GM12878 (cell line): ENCODE measurements at regions not wholly inside any gene's neighbourhood (a gene's known extent, or its start where the extent isn't known, plus 50 kb on each side); places are given as distances from the start of the nearest gene placed in this dataset.

Experiments
- ATAC-seq: fragments of 200-7000 bp; cut with Tn5 transposase; 3 replicates; pipeline ENCODE4 v1.9.1; 2020; ENCODE audit warnings: mild to moderate bottlenecking, moderate library complexity
- BruUV-seq: library from RNA; stranded (reverse); fragments of 400-500 nt; replicated peaks from 2 replicates; lab custom pipeline; 2021; lab: Mats Ljungman, UMichigan
- CTCF ChIA-PET: fragments of 300-600 bp; sonication (Branson Sonifier 250); formaldehyde crosslinking; extraction: SDS; loops from one replicate; lab custom pipeline; 2021; ENCODE audit warnings: inconsistent platforms; lab: Yijun Ruan, JAX
- POLR2A ChIA-PET: fragments of 350-600 bp; formaldehyde crosslinking; extraction: SDS; loops from one replicate; lab custom pipeline; 2021; ENCODE audit warnings: inconsistent platforms; lab: Charles Lee
- RAD21 ChIA-PET: fragments of 300-600 bp; sonication (Branson Sonifier 250); formaldehyde crosslinking; loops from one replicate; lab custom pipeline; 2023; ENCODE audit warnings: antibody characterized with exemption; ENCODE audit not compliant: unreplicated experiment; lab: Charles Lee
- SMC1A ChIA-PET: fragments of 300-600 bp; sonication (Branson Sonifier 250); formaldehyde crosslinking; loops from one replicate; lab custom pipeline; 2023; ENCODE audit not compliant: unreplicated experiment, uncharacterized antibody; lab: Charles Lee
- DNase-seq: peaks from one replicate; pipeline ENCODE4 v3.0.0-alpha.2; 2011; ENCODE audit warnings: low read depth, low spot score
- FAIRE-seq: peaks from 3 replicates; lab custom pipeline; 2011; peaks lifted over from hg19 to GRCh38; lab: Jason Lieb, UNC
- H2AFZ ChIP-seq: 2 replicates; pipeline ENCODE4 v1.6.0; 2011; ENCODE audit warnings: low read depth, low read length, control low read depth; ENCODE audit not compliant: control insufficient read depth
- H3K27ac ChIP-seq: 2 replicates; pipeline ENCODE4 v1.5.1; 2011; ENCODE audit warnings: control low read depth; ENCODE audit not compliant: control insufficient read depth, insufficient read depth
- H3K27me3 ChIP-seq, 2 experiments: replicated peaks in 1 of 2; 2 replicates each; pipeline versions ENCODE4 v1.6.0 to v1.6.1; 2011; ENCODE audit warnings: low read length in 1 of 2; ENCODE audit not compliant: control insufficient read depth in 2 of 2, insufficient read depth in 2 of 2
- H3K36me3 ChIP-seq, 2 experiments: 2 replicates each; pipeline ENCODE4 v1.5.1; 2011; ENCODE audit warnings: low read length in 1 of 2; ENCODE audit not compliant: control insufficient read depth in 2 of 2, insufficient read depth in 2 of 2
- H3K4me1 ChIP-seq: 2 replicates; pipeline ENCODE4 v1.6.1; 2011; ENCODE audit warnings: mild to moderate bottlenecking, low read length, moderate library complexity, mixed read lengths; ENCODE audit not compliant: control insufficient read depth, insufficient read depth
- H3K4me2 ChIP-seq: 2 replicates; pipeline ENCODE4 v1.6.0; 2011; ENCODE audit warnings: control low read depth; ENCODE audit not compliant: control insufficient read depth, insufficient read depth
- H3K4me3 ChIP-seq: fragments of 200-600 bp; sonication (generic); 2 replicates; pipeline ENCODE4 v1.5.1; 2016
- H3K79me2 ChIP-seq: 2 replicates; pipeline ENCODE4 v1.6.0; 2011; ENCODE audit warnings: low read length; ENCODE audit not compliant: control insufficient read depth, insufficient read depth
- H3K9ac ChIP-seq: 2 replicates; pipeline ENCODE4 v1.8.0; 2011; ENCODE audit warnings: low read length, control low read depth, mixed read lengths; ENCODE audit not compliant: control insufficient read depth, insufficient read depth
- H3K9me3 ChIP-seq: replicated peaks from 3 replicates; pipeline ENCODE4 v1.5.1; 2011; ENCODE audit warnings: mild to moderate bottlenecking, low read length; ENCODE audit not compliant: control insufficient read depth, insufficient read depth
- H4K20me1 ChIP-seq: 2 replicates; pipeline ENCODE4 v1.6.0; 2011; ENCODE audit not compliant: control insufficient read depth, insufficient read depth
- BACH1 ChIP-seq: fragments of 450-650 bp; IDR thresholded peaks from 2 replicates; pipeline ENCODE4 v1.6.1; 2017; ENCODE audit warnings: mild to moderate bottlenecking, borderline replicate concordance
- CEBPB ChIP-seq, 2 experiments: fragments of 150-350 bp in 1 of 2; IDR thresholded peaks; 2 replicates each; pipeline ENCODE4 v1.6.1; 2012 to 2014; ENCODE audit warnings: low read depth in 2 of 2, low read length in 2 of 2, borderline replicate concordance in 1 of 2, inconsistent platforms in 1 of 2
- DPF2 ChIP-seq: fragments of 450-650 bp; IDR thresholded peaks from 2 replicates; pipeline ENCODE4 v1.6.1; 2017; ENCODE audit warnings: mild to moderate bottlenecking
- HDAC2 ChIP-seq: fragments of 200-600 bp; sonication (generic); IDR thresholded peaks from 2 replicates; pipeline ENCODE4 v1.6.1; 2017
- MAX ChIP-seq: IDR thresholded peaks from 2 replicates; pipeline ENCODE4 v1.6.1; 2012; ENCODE audit warnings: low read depth, low read length, improper control_type of control experiment
- MTA3 ChIP-seq: IDR thresholded peaks from 2 replicates; pipeline ENCODE4 v1.6.1; 2012; ENCODE audit warnings: low read length, inconsistent platforms, borderline replicate concordance
- RAD51 ChIP-seq: fragments of 450-650 bp; IDR thresholded peaks from 2 replicates; pipeline ENCODE4 v1.6.1; 2016; ENCODE audit warnings: moderate library complexity, mild to moderate bottlenecking, inconsistent platforms
- RB1 ChIP-seq: fragments of 450-650 bp; formaldehyde crosslinking; IDR thresholded peaks from 2 replicates; pipeline ENCODE4 v1.6.1; 2017; ENCODE audit warnings: mild to moderate bottlenecking, borderline replicate concordance
- YBX1 ChIP-seq: fragments of 450-650 bp; IDR thresholded peaks from 2 replicates; pipeline ENCODE4 v1.6.1; 2016; ENCODE audit warnings: antibody characterized with exemption
- ZNF217 ChIP-seq: fragments of 450-650 bp; IDR thresholded peaks from 2 replicates; pipeline ENCODE4 v1.6.1; 2017; ENCODE audit warnings: antibody characterized with exemption, mild to moderate bottlenecking
- WGBS: methylation state at CpG from one replicate; pipeline ENCODE4 v1.1.6; 2016; ENCODE audit warnings: low lambda C conversion rate; ENCODE audit not compliant: insufficient replicate concordance, insufficient coverage; ENCODE audit errors: missing lambda C conversion rate; 5-methylcytosine and 5-hydroxymethylcytosine counted together
- in situ Hi-C: fragments of 300-500 bp; cut with MboI; formaldehyde crosslinking; loops from 9 replicates; pipeline ENCODE4 v1.14.3; 2018; ENCODE audit warnings: mixed read lengths
- intact Hi-C: fragments of 100-400 bp; cut with micrococcal nuclease; formaldehyde crosslinking; loops from one replicate; pipeline ENCODE4 v1.14.2; 2022; ENCODE audit not compliant: unreplicated experiment
- TF ChIP-seq, protein P1 (sequence below): fragments of 450-650 bp; IDR thresholded peaks from 2 replicates; pipeline ENCODE4 v1.6.1; 2016; ENCODE audit warnings: mild to moderate bottlenecking
- TF ChIP-seq, protein P2 (sequence below): IDR thresholded peaks from 2 replicates; pipeline ENCODE4 v1.6.1; 2012; ENCODE audit warnings: low read depth, low read length, improper control_type of control experiment

DNA sequence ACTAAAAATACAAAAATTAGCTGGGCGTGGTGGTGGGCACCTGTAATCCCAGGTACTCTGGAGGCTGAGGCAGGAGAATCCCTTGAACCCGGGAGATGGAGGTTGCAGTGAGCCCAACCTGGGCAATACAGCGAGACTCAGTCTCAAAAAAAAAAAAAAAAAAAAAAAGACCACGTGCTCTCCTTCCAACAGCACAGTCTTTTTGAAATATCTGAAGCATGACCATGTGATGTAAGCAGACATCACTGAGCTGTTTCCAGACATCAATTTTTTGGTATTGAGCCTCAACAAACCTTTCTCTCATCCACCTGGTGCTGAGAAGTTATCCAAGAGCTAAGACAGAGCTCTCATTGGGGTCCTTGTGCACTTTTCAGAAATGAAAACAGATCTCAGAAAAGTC is 249.2 kb downstream of the FOXA2 start:
- ChIA-PET CTCF (interaction anchor here (0.6 to 3.7 kb wide), 7 partner anchors 15 to 1006 kb away, joined by 3 to 37 read pairs (median 5); no protein-coding TSS in a partner anchor), POLR2A (no interaction called here), RAD21 (interaction anchor here (0.7 to 2.7 kb wide), 3 partner anchors 32 to 349 kb away, joined by 4 to 10 read pairs (median 10); no protein-coding TSS in a partner anchor), SMC1A (interaction anchor here (1.3 kb wide), 1 partner anchor 357 kb away, joined by 4 read pairs; no protein-coding TSS in a partner anchor)
- Histone ChIP-seq H3K9me3 (no peaks in the 10 kb centered on the region), H2AFZ (no peak overlapping the region), H3K27ac (no peak overlapping the region), H3K4me1 (no peaks in the 10 kb centered on the region), H3K4me3 (no peak overlapping the region), H3K4me2 (no peak overlapping the region), H3K79me2 (no peaks in the 10 kb centered on the region), H4K20me1 (no peaks in the 10 kb centered on the region), H3K36me3 (no peaks in the 10 kb centered on the region), H3K27me3 (no peaks in the 10 kb centered on the region), H3K9ac (no peak overlapping the region)
- intact Hi-C loops = no loop called here
- BruUV-seq = no TSS peak
- in situ Hi-C loops = loop anchor here (5.0 to 25.0 kb wide), 4 partner anchors 252 to 1007 kb away; no protein-coding TSS in a partner anchor
- 6% methylated on average over 3 of the region's 4 CpGs for WGBS
- DNase-seq = no peak
- no peak for FAIRE-seq
- no peak for ATAC-seq
- TF ChIP-seq ZNF217 = no peak
- TF ChIP-seq, protein P1, sequence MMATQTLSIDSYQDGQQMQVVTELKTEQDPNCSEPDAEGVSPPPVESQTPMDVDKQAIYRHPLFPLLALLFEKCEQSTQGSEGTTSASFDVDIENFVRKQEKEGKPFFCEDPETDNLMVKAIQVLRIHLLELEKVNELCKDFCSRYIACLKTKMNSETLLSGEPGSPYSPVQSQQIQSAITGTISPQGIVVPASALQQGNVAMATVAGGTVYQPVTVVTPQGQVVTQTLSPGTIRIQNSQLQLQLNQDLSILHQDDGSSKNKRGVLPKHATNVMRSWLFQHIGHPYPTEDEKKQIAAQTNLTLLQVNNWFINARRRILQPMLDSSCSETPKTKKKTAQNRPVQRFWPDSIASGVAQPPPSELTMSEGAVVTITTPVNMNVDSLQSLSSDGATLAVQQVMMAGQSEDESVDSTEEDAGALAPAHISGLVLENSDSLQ = no peak
- no peak for TF ChIP-seq RB1
- TF ChIP-seq YBX1 = no peak
- TF ChIP-seq CEBPB (IDR thresholded peaks at IDR 0.05; ENCODE audit: borderline replicate concordance in 1 of 2, low read depth in 2 of 2, low read length in 2 of 2) = no peak
- TF ChIP-seq, protein P2, sequence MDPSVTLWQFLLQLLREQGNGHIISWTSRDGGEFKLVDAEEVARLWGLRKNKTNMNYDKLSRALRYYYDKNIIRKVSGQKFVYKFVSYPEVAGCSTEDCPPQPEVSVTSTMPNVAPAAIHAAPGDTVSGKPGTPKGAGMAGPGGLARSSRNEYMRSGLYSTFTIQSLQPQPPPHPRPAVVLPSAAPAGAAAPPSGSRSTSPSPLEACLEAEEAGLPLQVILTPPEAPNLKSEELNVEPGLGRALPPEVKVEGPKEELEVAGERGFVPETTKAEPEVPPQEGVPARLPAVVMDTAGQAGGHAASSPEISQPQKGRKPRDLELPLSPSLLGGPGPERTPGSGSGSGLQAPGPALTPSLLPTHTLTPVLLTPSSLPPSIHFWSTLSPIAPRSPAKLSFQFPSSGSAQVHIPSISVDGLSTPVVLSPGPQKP = no peak
- TF ChIP-seq HDAC2 = no peak
- no peak for TF ChIP-seq RAD51
- no peak for TF ChIP-seq MAX
- no peak for TF ChIP-seq MTA3
- TF ChIP-seq DPF2 = no peak
- TF ChIP-seq BACH1 = no peak
